T-helper 1 cell treated with Interleukin-12 subunit alpha and Interleukin-12 subunit beta and Interleukin-4 antibody, amounts not matched to agents 30 μg/mL and 1 μg/mL, for 36 hours (primary cell): ENCODE measurements at regions not wholly inside any gene's neighbourhood (a gene's known extent, or its start where the extent isn't known, plus 50 kb on each side); places are given as distances from the start of the nearest gene placed in this dataset.
"Not testable (repeated sequence)": the region's sequence is repeated elsewhere in the genome, so short reads cannot be mapped to it uniquely, and the experiment has no call there.

Source experiments
- H3K27ac Mint-ChIP-seq: one replicate; pipeline ENCODE4 v1.8.0; 2021; ENCODE audit warnings: mild to moderate bottlenecking, mixed read lengths
- H3K27me3 Mint-ChIP-seq: one replicate; pipeline ENCODE4 v1.8.0; 2021; ENCODE audit warnings: low read depth, mixed read lengths
- H3K36me3 Mint-ChIP-seq: one replicate; pipeline ENCODE4 v1.8.0; 2021; ENCODE audit warnings: low read depth, mixed read lengths
- H3K4me1 Mint-ChIP-seq: one replicate; pipeline ENCODE4 v1.8.0; 2021; ENCODE audit warnings: low read depth, mixed read lengths
- H3K4me3 Mint-ChIP-seq: one replicate; pipeline ENCODE4 v1.8.0; 2021; ENCODE audit warnings: mild to moderate bottlenecking, moderate library complexity, mixed read lengths
- H3K9me3 Mint-ChIP-seq: one replicate; pipeline ENCODE4 v1.8.0; 2021; ENCODE audit warnings: mixed read lengths

GRCh38 chr4:27100713-27101112 lies 240.1 kb downstream of the STIM2 start:
- Mint-ChIP-seq H3K4me3 (no peak overlapping the region), H3K9me3 (no peaks in the 10 kb centered on the region), H3K27ac (no peak overlapping the region), H3K36me3 (no peaks in the 10 kb centered on the region), H3K27me3 (no peaks in the 10 kb centered on the region), H3K4me1 (no peaks in the 10 kb centered on the region)

DNA sequence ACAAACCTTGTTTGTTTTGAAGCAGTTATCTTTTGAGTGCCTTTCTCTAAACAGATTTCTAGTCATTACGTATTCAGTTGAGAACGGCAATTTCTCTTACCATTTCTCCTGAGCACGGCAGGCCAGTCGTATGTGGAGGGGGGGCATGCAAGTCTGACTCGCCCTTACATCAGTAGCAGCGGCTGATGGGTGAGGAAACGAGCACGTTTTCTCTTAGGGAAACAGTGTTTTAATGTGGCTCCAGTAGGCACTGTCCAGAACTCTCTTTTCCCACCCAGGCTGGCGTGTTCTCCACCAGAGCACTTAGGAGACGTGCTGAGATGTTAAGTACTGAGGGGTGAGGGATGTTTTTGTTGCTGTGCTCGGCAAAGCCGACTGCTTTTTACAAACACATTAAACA lies 240.5 kb downstream of the STIM2 start:
- Mint-ChIP-seq H3K27ac (no peak overlapping the region), H3K27me3 (no peaks in the 10 kb centered on the region), H3K36me3 (no peaks in the 10 kb centered on the region), H3K9me3 (no peaks in the 10 kb centered on the region), H3K4me1 (no peaks in the 10 kb centered on the region), H3K4me3 (no peak overlapping the region)

- Mint-ChIP-seq H3K9me3 (no peaks in the 10 kb centered on the region), H3K27me3 (no peaks in the 10 kb centered on the region), H3K36me3 (no peaks in the 10 kb centered on the region), H3K4me1 (no peaks in the 10 kb centered on the region), H3K27ac (no peak overlapping the region), H3K4me3 (no peak overlapping the region)
Measured at GRCh38 chr4:27101561-27101960, 240.9 kb downstream of the STIM2 start.

GRCh38 chr4:27111627-27112026 lies 251.0 kb downstream of the STIM2 start:
- no peaks in the 10 kb centered on the region for H3K9me3 Mint-ChIP-seq
- no peaks in the 10 kb centered on the region for H3K4me1 Mint-ChIP-seq
- H3K27me3 Mint-ChIP-seq, result no peaks in the 10 kb centered on the region
- H3K27ac Mint-ChIP-seq, result no peak overlapping the region
- no peaks in the 10 kb centered on the region for H3K36me3 Mint-ChIP-seq
- H3K4me3 Mint-ChIP-seq, result no peak overlapping the region

GRCh38 chr4:27112587-27112986 lies 251.9 kb downstream of the STIM2 start:
- H3K4me1 Mint-ChIP-seq, result no peaks in the 10 kb centered on the region
- no peak overlapping the region for H3K27ac Mint-ChIP-seq
- no peaks in the 10 kb centered on the region for H3K9me3 Mint-ChIP-seq
- H3K36me3 Mint-ChIP-seq, result no peaks in the 10 kb centered on the region
- no peak overlapping the region for H3K4me3 Mint-ChIP-seq
- H3K27me3 Mint-ChIP-seq, result no peaks in the 10 kb centered on the region

GRCh38 chr4:27115221-27115620 lies 254.6 kb downstream of the STIM2 start:
- Mint-ChIP-seq H3K9me3 (no peaks in the 10 kb centered on the region), H3K4me1 (no peaks in the 10 kb centered on the region), H3K36me3 (no peaks in the 10 kb centered on the region), H3K27me3 (no peaks in the 10 kb centered on the region), H3K27ac (no peak overlapping the region), H3K4me3 (no peak overlapping the region)

GRCh38 chr4:27117453-27117852 lies 256.8 kb downstream of the STIM2 start:
- no peak overlapping the region for H3K4me3 Mint-ChIP-seq
- no peaks in the 10 kb centered on the region for H3K9me3 Mint-ChIP-seq
- no peak overlapping the region for H3K27ac Mint-ChIP-seq
- no peaks in the 10 kb centered on the region for H3K27me3 Mint-ChIP-seq
- no peaks in the 10 kb centered on the region for H3K36me3 Mint-ChIP-seq
- no peaks in the 10 kb centered on the region for H3K4me1 Mint-ChIP-seq

DNA sequence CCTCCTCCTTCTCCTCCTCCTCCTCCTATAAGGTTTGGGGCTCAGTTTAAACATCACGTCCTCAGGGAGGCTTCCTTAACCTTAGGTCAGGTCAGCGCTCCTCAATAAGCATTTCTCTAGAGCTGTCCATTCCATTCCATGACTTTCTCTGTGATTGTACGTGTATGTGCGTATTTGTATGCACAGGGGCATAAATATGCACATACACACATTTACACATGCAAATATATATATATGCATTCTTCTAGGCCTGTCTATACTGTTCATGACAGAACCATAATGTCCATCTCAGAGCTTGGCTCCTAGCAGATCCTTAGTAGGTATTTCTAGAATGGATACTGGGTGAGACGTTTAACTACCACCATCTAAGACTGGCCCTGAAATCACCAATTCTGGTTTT lies 258.6 kb downstream of the STIM2 start:
- Mint-ChIP-seq H3K27ac (no peak overlapping the region), H3K4me3 (no peak overlapping the region), H3K4me1 (no peaks in the 10 kb centered on the region), H3K36me3 (no peaks in the 10 kb centered on the region), H3K9me3 (no peaks in the 10 kb centered on the region), H3K27me3 (no peaks in the 10 kb centered on the region)

GRCh38 chr4:27121830-27122229 lies 261.2 kb downstream of the STIM2 start:
- H3K9me3 Mint-ChIP-seq, result no peaks in the 10 kb centered on the region
- no peaks in the 10 kb centered on the region for H3K36me3 Mint-ChIP-seq
- no peak overlapping the region for H3K4me3 Mint-ChIP-seq
- H3K27ac Mint-ChIP-seq, result no peak overlapping the region
- H3K4me1 Mint-ChIP-seq, result no peaks in the 10 kb centered on the region
- H3K27me3 Mint-ChIP-seq, result no peaks in the 10 kb centered on the region

DNA sequence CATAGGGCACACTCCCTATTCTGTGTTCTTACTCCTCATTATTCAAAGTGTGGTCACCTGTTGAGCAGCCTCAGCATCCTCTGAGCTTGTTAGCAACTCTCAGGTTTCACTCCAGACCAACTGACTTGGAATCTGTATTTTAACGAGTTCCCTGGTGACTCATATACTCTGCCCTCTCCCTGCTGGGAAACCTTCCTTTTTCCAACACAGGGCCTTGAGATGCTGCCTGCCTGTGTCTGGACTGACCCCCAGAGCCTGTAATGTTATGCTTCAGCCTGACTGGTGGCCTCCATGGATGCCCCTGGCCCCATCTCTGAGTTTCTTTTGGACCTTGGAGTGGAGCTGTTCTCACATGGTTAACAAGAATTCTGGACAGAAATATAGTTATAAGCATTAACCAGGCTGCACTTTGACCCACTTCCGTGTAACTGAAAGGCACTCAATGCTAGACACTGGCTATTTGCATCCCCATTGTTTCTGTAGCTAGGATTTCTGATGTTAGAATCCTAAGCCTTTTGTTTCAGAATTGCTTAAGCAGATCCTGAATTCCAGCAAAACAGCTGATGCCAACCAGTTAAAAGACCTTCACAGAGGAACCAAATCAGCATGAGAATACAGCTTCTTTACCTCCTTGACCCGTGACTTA lies 262.6 kb downstream of the STIM2 start:
- H3K4me3 Mint-ChIP-seq, result no peak overlapping the region
- H3K4me1 Mint-ChIP-seq, result no peaks in the 10 kb centered on the region
- no peaks in the 10 kb centered on the region for H3K27me3 Mint-ChIP-seq
- H3K9me3 Mint-ChIP-seq, result no peaks in the 10 kb centered on the region
- no peak overlapping the region for H3K27ac Mint-ChIP-seq
- no peaks in the 10 kb centered on the region for H3K36me3 Mint-ChIP-seq

- H3K9me3 Mint-ChIP-seq, result no peaks in the 10 kb centered on the region
- no peaks in the 10 kb centered on the region for H3K36me3 Mint-ChIP-seq
- no peak overlapping the region for H3K27ac Mint-ChIP-seq
- H3K27me3 Mint-ChIP-seq, result no peaks in the 10 kb centered on the region
- H3K4me1 Mint-ChIP-seq, result no peaks in the 10 kb centered on the region
- no peak overlapping the region for H3K4me3 Mint-ChIP-seq
Measured at GRCh38 chr4:27123769-27124124, 263.1 kb downstream of the STIM2 start.

- not testable (repeated sequence) for H3K27me3 Mint-ChIP-seq, H3K27ac Mint-ChIP-seq, H3K4me3 Mint-ChIP-seq, H3K36me3 Mint-ChIP-seq, H3K4me1 Mint-ChIP-seq, H3K9me3 Mint-ChIP-seq
Measured at GRCh38 chr4:27126895-27127294, 266.3 kb downstream of the STIM2 start.

DNA sequence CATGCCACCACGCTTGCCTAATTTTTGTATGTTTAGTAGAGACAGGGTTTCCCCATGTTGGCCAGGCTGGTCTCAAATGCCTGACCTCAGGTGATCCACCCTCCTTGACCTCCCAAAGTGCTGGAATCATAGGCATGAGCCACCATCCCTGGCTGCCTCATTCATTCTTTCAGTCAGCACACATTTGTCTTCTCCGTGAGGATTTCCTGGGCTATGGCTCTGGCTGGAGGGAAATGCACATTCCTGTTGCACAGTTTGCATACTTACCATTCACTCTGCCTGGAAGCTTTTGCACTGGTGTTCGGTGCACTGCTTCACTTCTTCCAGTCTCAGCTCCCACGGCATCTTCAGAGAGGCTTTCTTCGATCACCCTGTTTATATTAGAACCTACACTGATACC lies 267.8 kb downstream of the STIM2 start:
- Mint-ChIP-seq H3K36me3 (no peaks in the 10 kb centered on the region), H3K4me3 (no peak overlapping the region), H3K4me1 (no peaks in the 10 kb centered on the region), H3K9me3 (no peaks in the 10 kb centered on the region), H3K27me3 (no peaks in the 10 kb centered on the region), H3K27ac (no peak overlapping the region)

- Mint-ChIP-seq H3K36me3 (no peaks in the 10 kb centered on the region), H3K4me3 (no peak overlapping the region), H3K9me3 (peaks cover 4% of the 10 kb centered on the region), H3K27ac (no peak overlapping the region), H3K4me1 (no peaks in the 10 kb centered on the region), H3K27me3 (no peaks in the 10 kb centered on the region)
Measured at GRCh38 chr4:27129871-27130366, 269.3 kb downstream of the STIM2 start.

- H3K27ac Mint-ChIP-seq, result no peak overlapping the region
- H3K36me3 Mint-ChIP-seq, result no peaks in the 10 kb centered on the region
- no peak overlapping the region for H3K4me3 Mint-ChIP-seq
- no peaks in the 10 kb centered on the region for H3K4me1 Mint-ChIP-seq
- peaks cover 4% of the 10 kb centered on the region for H3K9me3 Mint-ChIP-seq
- H3K27me3 Mint-ChIP-seq, result no peaks in the 10 kb centered on the region
Measured at GRCh38 chr4:27132497-27132896, 271.9 kb downstream of the STIM2 start.

GRCh38 chr4:27140486-27140885 lies 279.8 kb downstream of the STIM2 start:
- no peaks in the 10 kb centered on the region for H3K4me1 Mint-ChIP-seq
- no peaks in the 10 kb centered on the region for H3K9me3 Mint-ChIP-seq
- H3K4me3 Mint-ChIP-seq, result no peak overlapping the region
- H3K27ac Mint-ChIP-seq, result no peak overlapping the region
- no peaks in the 10 kb centered on the region for H3K27me3 Mint-ChIP-seq
- H3K36me3 Mint-ChIP-seq, result no peaks in the 10 kb centered on the region
